HS-27A (cell line): ENCODE measurements at regions not wholly inside any gene's neighbourhood (a gene's known extent, or its start where the extent isn't known, plus 50 kb on each side); places are given as distances from the start of the nearest gene placed in this dataset.

Experiments
- DNase-seq: peaks from one replicate; pipeline ENCODE4 v3.0.0-alpha.2; 2012; ENCODE audit warnings: low read depth, missing footprints

DNA sequence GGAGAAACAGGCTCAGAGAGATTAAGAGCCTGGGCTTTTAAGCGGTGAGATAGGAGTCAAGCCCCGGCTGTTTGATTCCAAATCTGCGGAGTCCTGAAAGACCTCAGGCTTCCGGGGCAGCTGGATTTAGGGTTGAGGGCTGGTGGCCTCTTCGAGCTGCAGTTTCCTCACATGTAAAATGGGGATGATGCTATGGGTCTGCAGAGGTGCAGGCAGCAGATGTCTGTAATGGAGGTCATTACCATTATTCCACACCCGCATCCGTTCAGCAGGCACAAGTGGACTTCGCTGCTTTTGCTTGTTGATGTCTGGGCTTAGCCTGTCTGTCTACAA is 175.6 kb upstream of the HS6ST1 start:
- no peak for DNase-seq

DNA sequence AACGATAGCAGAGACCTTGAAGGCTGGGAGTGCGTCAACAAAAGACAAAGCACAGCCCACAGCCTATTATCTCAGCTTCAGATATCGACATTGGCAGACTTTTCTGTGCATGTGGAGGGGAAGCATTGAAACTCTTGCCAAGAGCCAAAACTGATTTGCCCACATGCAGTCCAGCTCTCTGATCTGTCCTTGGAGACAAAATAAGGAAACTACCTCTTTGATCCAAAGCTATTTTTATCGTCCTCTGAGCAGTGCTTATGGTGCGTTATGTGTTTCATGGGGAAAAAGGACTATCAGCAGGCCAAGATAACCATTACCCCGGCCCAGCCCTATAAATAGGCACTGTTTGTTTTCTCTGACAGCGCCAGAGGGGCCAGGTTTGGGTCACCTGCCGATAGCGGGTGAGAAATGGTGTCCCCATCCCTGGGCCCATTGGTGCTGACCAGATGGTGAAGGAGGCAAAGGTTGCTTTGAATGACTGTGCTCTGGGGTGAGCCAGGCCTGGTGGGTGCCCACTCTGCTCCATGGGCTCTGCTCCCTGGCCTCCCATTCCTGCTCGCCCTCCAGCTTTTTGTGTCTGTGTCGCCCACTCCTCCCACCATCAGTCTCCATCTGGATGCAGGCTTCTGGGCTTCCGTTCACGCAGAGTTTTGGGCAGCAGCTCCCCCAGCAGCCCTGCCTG is 176.1 kb upstream of the HS6ST1 start:
- no peak for DNase-seq

GRCh38 chr2:128495996-128496547 is 177.4 kb upstream of the HS6ST1 start:
- DNase-seq: no peak

GRCh38 chr2:128496700-128497099 is 178.0 kb upstream of the HS6ST1 start:
- no peak for DNase-seq

DNA sequence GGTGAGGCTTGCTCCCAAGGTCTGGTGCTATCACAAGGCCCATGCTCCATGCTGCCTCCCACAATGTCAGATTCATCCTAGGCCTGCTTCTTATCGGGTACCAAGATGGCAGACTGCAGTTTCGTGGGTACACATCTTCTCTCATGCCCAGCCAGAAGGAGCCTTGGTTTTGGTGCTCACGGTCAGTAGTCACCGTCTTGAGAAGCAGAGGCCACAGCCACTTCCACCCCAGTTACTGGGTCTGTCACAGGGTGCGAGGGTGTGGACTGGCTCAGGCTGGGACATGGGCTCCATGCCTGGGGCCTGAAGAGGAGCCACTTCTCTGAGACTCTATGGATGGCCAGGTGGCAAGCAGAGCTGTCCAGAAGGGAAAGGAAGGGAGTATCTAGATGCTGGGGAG is 178.8 kb upstream of the HS6ST1 start:
- no peak for DNase-seq

DNA sequence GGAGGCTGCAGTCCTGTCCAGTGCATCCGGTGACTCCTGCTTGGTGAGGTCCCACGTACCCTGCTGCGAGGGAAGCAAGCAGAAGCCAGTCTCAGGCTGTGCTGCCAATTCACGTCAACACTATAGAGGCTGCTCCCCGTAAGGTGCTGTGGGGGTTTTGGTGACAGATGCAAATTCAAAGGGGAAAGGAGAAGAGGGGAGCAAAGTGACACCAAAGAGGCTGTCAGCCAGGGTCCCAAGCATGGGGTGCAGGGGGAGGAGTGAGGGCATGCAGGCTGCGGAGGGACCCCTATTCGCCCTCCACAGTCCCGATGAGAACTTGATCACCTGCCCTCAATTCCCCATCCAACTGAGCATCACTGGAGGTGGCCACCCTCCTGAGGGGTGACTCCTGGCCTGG is 179.4 kb upstream of the HS6ST1 start:
- DNase-seq: no peak

- DNase-seq: no peak
Measured at GRCh38 chr2:128498589-128498988, 179.9 kb upstream of the HS6ST1 start.

GRCh38 chr2:128499367-128500137 is 180.9 kb upstream of the HS6ST1 start:
- DNase-seq: no peak

GRCh38 chr2:128500138-128500800 is 181.6 kb upstream of the HS6ST1 start:
- DNase-seq: no peak

DNA sequence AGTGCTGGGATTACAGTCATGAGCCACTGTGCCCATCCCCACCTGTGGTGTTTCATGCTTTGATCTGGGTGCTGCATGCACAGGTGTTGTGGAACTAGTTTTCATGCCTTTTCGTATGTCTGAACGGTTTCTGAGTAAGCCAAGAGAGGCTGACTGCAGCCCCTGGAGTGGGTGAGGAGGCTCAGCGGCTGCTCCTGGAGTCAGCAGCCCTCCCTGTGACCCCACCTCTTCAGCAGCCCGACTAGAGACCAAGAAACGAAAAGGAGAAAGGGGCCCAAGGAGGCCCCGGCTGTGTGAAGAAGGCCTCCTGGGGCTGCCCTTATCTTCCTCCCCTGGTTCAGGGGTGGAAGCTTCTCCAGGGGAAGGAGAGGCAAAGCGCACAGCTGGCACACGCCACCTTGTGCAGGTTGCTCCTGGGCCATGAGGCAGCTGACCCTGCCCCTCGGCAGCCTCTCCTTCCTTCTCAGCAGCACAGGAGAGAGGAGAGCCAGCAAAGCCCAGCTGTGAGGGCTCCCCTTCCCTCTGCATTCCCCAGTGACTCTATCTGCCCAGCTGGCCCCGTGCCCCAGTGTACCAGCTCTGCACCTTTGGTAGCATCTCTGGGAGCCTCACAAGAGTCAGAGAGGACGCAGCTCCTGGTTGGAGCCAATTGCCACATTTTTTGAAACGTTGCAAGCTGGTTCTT is 182.5 kb upstream of the HS6ST1 start:
- no peak for DNase-seq

- no peak for DNase-seq
Measured at GRCh38 chr2:128501700-128502099, 183.0 kb upstream of the HS6ST1 start.

- DNase-seq: no peak
Measured at GRCh38 chr2:128502200-128502599, 183.5 kb upstream of the HS6ST1 start.

DNA sequence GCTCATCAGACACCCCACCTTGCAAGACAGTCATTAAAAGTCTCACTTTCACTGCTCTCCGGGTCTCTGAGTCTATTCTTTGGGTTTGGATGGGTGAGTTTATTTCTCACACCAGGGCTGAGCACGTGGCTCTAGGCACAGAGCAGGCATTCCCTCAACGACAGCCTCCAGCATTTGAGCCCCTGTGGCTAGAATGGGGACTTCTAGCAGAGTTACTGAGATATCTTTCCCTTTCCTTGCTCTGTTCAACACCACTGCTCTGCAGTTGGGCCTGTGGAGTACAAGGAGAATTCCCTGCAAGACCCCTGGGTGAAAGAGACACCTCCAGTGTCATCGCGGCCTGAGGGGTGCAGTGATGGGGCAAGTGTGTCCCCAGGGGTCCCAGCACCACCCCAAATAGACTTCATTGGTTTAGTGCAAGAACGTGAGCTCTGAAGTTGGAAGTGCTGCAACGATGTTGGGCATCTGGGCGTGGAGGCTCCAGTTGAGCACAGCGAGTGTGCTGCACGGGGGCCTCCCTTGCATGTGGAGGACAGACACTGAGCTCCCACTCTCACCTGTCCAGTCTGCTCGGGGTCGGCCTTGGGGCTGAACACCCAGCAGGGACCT is 184.1 kb upstream of the HS6ST1 start:
- no peak for DNase-seq

DNA sequence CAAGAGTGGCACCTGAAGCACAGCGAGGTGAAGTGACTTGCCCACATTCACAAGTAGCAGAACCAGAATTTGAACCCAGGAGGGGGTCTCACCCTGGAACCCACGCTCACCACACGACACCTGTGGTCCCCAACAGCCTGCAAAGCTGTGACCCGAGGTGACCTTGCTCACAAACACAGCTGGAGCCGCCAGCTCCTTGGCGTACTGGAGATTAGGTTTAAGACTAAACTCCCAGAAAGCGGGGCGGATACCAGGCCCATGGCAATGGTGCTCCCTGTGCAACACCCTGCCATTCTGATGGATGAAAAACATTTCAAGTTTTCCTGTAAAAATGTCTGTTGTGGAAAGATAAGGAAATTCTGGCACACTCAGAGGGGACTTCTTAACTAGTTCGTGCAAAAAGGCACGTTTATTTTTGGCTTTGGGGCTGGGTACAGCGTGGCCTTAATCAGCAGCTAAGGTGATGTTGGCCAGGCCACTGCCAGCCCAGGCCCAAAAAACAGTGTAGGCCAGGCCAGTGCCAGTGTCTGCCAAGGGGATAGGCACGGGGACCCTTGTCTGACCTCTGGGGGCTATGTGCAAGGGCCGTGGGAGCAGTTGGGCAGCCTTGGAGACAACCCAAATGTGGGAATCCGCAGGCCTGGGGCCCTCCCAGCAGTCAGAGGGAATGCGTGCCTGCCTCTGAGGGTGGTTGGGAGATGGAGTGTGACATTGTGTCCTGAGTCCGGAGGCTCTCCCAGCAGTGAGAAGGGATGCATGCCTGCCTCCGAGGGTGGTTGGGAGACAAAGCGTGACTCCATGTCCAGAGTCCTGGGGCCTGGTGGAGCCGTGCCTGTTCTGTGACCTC is 185.0 kb upstream of the HS6ST1 start:
- no peak for DNase-seq

DNA sequence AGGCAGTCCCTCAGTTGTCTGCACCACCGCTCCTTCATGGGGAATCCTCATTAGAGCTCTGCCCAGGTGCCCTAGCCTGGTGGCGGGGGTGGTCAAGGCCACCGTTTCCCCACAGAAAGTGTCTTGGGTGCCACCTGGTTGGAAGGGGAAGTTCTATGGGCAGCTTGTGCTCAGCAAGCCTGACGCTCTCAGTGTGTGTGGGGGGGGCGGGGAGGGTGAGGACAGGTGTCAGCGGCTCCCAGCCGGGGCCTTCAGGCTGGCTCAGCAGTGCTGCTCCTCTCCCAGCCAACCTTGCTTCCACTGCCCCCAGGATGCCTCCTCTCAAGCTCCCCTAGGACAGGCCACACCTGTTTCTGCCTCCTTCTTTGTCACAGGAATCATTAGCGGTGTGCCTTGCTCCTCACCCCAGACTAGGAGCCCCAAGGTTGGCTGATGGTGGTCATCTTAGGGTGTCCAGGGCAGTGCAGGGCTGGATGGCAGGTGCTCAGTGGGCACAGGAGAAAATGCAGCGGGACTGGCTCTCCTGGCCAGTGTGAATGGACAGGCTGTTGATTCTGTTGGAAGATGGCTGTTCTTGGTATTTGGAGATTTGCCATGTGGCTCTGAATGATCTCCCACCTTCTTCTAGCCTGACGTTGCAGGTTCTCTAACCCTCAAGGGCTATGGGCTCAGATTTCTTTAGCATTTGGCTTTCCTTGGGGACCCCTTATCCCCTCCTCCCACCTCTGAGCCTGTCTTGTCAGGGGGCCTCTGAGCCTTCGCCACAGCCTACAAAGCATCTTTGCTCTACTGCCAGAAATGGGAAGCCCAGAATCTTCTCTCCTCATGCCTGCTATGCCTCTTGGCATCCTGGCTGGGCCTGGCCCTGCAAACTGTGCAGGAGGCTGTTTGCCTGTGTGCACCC is 185.8 kb upstream of the HS6ST1 start:
- DNase-seq: no peak

DNA sequence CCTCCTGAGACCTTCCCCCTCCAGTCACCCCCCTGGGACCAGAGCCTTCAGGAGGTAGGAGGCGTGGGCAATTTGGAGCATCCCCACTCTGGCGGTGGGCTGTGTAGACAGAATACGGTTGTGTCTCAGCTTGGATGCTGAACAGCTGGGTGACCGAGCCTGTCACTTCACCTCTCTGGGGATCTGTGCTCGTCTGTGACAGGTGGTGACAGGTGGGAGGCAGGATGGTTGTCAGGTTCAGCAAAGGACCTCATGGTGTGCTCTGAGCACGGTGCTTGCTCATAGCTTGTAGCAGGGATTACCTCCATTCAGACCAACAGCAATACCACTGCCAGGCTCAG is 186.5 kb upstream of the HS6ST1 start:
- no peak for DNase-seq

DNA sequence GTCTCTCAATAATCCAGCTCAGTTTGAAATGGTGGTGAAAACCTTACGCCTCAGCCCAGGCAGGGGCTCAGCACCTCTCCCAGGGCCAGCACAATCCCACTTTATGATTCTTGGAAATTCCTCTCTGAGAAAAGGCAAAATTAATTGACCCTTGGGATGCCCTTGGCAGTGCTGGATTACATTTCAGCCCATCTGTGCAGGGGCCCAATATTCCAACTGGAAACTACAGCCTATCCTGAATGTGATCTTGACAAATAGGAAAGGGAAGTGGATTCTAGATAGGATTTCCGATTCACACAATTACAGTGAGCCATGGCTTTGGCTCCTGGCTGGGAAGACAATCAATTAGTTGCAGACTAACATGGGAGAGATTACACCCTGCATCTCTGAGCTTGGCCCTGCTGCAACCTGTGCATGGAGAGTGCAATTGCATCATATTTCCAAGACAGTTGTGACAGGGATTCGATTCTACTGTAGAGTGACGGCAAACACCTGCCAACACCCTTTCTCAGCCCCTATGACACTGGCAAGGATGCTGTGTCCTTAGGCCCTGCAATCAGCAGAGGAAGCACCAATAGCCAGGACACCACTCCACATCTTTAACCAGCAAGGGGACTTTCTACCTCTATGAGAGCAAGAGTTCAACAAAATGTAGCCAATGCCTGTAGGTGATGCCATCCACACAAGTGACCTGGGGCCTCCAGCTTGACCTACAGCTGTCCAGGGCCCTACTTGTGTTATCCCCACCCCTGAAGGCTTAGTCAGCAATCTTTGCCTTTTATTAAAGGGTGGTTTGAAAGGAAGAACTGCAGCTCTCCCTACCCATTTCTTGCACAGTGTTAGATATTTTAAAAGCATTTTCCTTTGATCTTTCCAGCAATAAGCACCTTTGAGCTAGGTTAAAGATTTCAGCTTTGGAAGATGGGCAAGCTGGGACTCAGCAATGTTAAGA is 187.2 kb upstream of the HS6ST1 start:
- no peak for DNase-seq

- DNase-seq: no peak
Measured at GRCh38 chr2:128506534-128506933, 187.9 kb upstream of the HS6ST1 start.
